GM10248 (cell line): ENCODE measurements at regions not wholly inside any gene's neighbourhood (a gene's known extent, or its start where the extent isn't known, plus 50 kb on each side); places are given as distances from the start of the nearest gene placed in this dataset.

ENCODE experiments used
- CTCF ChIA-PET: fragments of 300-600 bp; sonication (Branson Sonifier 250); formaldehyde crosslinking; extraction: SDS; loops from one replicate; lab custom pipeline; 2021; ENCODE audit warnings: antibody characterized with exemption; lab: Yijun Ruan, JAX
- POLR2A ChIA-PET: fragments of 350-650 bp; sonication (Branson Sonifier 250); formaldehyde crosslinking; extraction: SDS; loops from one replicate; lab custom pipeline; 2020; ENCODE audit warnings: antibody characterized with exemption; lab: Yijun Ruan, JAX
- DNase-seq: peaks from one replicate; pipeline ENCODE4 v3.0.0; 2012; ENCODE audit errors: extremely low spot score
- CTCF ChIP-seq: IDR thresholded peaks from 2 replicates; pipeline ENCODE4 v1.5.1; 2012; ENCODE audit warnings: mild to moderate bottlenecking, low read depth; ENCODE audit errors: extremely low read depth, missing control alignments, control extremely low read depth

- TF ChIP-seq CTCF = no peak
- POLR2A ChIA-PET = no interaction called here
- CTCF ChIA-PET = interaction anchor here (1.5 kb wide), 1 partner anchor 31 kb away, joined by 3 read pairs; no protein-coding TSS in a partner anchor
- no peak for DNase-seq
These were observed 70.1 kb upstream of the CRY1 start for GRCh38 chr12:107163413-107163812.

GRCh38 chr12:107164392-107164791, 71.0 kb upstream of the CRY1 start:
- no peak for TF ChIP-seq CTCF
- DNase-seq = no peak
- ChIA-PET CTCF (no interaction called here), POLR2A (no interaction called here)

DNA sequence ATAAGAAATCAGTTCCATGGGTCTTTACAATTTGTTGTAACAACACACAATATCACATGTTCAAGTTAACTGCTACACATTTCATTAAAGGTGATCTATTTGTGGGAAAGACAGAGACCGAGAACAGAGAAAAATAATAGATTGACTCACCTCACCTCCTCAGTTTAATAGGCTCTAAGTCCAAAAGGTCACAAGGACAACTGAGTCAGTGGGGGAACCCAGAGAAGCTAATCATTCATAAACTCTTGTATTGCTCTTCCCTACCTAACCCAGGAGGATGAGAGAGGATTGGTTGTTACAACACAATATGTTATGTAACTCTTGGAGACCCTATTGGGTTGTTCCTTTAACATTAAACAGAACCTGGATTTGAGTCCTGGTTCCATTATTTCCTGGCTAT, 72.2 kb upstream of the CRY1 start:
- POLR2A ChIA-PET = no interaction called here
- DNase-seq = no peak
- CTCF ChIA-PET = no interaction called here
- TF ChIP-seq CTCF = no peak

DNA sequence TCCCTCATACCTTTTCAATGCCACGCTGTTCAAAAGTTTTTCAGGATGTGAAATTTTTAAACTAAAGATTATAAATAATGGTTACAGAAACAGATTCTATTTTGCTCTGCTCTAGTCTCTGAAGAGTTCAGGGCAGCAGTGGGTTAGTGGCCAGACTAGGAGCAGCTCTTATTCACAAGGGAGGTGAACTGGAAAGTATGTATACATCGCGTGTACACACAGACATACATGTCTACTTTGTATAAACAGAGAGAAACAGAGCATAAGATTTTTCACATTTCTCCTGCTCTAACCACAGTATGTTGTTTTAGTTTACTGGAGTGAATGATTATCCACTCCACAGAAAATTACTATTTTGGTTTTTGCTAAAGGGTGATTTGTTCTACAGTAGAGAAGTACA, 74.4 kb upstream of the CRY1 start:
- ChIA-PET POLR2A (no interaction called here), CTCF (no interaction called here)
- TF ChIP-seq CTCF = no peak
- DNase-seq = no peak

- DNase-seq = no peak
- no peak for TF ChIP-seq CTCF
- CTCF ChIA-PET = interaction anchor here (1.2 kb wide), 1 partner anchor 19 kb away, joined by 3 read pairs; no protein-coding TSS in a partner anchor
- POLR2A ChIA-PET = no interaction called here
These were observed 75.9 kb upstream of the CRY1 start for GRCh38 chr12:107169200-107169599.

DNA sequence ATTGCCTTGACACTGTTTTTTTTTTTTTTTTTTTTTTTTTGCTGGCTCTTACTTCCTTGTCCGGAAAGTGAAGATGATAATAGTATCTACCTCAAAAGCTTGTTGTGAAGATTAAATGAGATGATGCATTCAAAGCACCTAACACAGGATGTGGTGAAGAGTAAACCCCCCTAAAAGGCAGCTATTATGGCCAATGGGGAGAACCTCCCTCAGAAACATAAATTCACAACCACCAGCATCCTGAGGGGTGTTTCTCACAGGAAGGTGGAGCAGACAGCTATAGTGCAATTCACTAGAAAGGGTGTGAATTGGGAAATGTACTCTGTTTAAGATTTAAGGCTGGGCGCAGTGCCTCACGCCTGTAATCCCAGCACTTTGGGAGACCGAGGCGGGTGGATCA, 85.4 kb upstream of the CRY1 start:
- CTCF ChIA-PET = no interaction called here
- POLR2A ChIA-PET = no interaction called here
- DNase-seq = no peak
- no peak for TF ChIP-seq CTCF

DNA sequence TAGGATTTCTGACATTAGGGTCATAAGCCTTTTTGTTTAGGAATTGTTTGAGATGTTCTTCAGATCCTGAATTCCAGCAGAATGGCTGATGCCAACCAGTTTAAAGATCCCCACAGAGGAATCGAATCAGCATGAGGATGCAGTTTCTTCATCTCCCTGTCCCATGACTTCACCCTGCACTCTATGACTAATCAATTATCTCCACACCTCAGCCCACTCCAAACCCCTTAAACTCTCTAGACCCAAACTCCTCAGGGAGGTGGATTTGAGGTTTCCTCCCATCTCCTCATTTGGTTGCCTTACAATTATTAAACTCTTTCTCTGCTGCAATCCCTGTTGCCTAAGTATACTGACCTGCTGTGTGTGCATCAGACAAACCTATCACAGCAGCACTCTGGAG, 86.5 kb upstream of the CRY1 start:
- POLR2A ChIA-PET = no interaction called here
- CTCF ChIA-PET = no interaction called here
- TF ChIP-seq CTCF = no peak
- DNase-seq = no peak
